SK-N-SH (cell line): ENCODE measurements at regions not wholly inside any gene's neighbourhood (a gene's known extent, or its start where the extent isn't known, plus 50 kb on each side); places are given as distances from the start of the nearest gene placed in this dataset.

Experiments used
- CTCF ChIA-PET: fragments of 300-600, 350-600 bp; formaldehyde crosslinking; extraction: SDS; loops from one replicate; lab custom pipeline; 2021; lab: Yijun Ruan, JAX
- POLR2A ChIA-PET: fragments of 350-600 bp; sonication (Branson Sonifier 250); formaldehyde crosslinking; extraction: SDS; loops from one replicate; lab custom pipeline; 2020; ENCODE audit warnings: antibody characterized with exemption, inconsistent platforms; lab: Yijun Ruan, JAX
- DNase-seq: peaks from one replicate; pipeline ENCODE4 v3.0.0; 2012
- H2AFZ ChIP-seq: fragments of 200-600 bp; sonication (generic); 2 replicates; pipeline ENCODE4 v1.8.1; 2016; ENCODE audit warnings: antibody characterized with exemption, mild to moderate bottlenecking, low read depth
- H3F3A ChIP-seq: fragments of 200-600 bp; sonication (generic); replicated peaks from 2 replicates; pipeline ENCODE3; 2016; ENCODE audit warnings: antibody characterized with exemption, mild to moderate bottlenecking; ENCODE audit not compliant: insufficient read depth
- H3K27ac ChIP-seq, 2 experiments: fragments of 200-500 bp in 1 of 2; fragments of 200-600 bp in 1 of 2; sonication (Bioruptor generic) in 1 of 2; sonication (generic), shearing (Covaris generic) in 1 of 2; 2 replicates each; pipeline versions ENCODE4 v1.5.1 to v1.6.1; 2014 to 2016; ENCODE audit warnings: low read depth in 2 of 2, inconsistent platforms in 1 of 2, low read length in 1 of 2, mild to moderate bottlenecking in 1 of 2, mixed read lengths in 1 of 2
- H3K27me3 ChIP-seq: fragments of 200-600 bp; sonication (generic), shearing (Covaris generic); 2 replicates; pipeline ENCODE4 v1.6.1; 2016; ENCODE audit warnings: mixed run types; ENCODE audit not compliant: insufficient read depth
- H3K36me3 ChIP-seq, 2 experiments: fragments of 200-500 bp in 1 of 2; fragments of 200-600 bp in 1 of 2; sonication (Bioruptor generic) in 1 of 2; sonication (generic) in 1 of 2; replicated peaks in 1 of 2; 2 replicates each; pipeline versions ENCODE3 to v1.5.1; 2014 to 2016; ENCODE audit warnings: low read length in 1 of 2, mild to moderate bottlenecking in 1 of 2; ENCODE audit not compliant: insufficient read depth in 2 of 2, control insufficient read depth in 1 of 2
- H3K4me1 ChIP-seq, 2 experiments: fragments of 200-500 bp in 1 of 2; fragments of 200-600 bp in 1 of 2; sonication (Bioruptor generic) in 1 of 2; sonication (generic), shearing (Covaris generic) in 1 of 2; 2 replicates each; pipeline versions ENCODE4 v1.5.1 to v1.6.1; 2014 to 2016; ENCODE audit warnings: low read depth in 1 of 2, low read length in 1 of 2, mixed run types in 1 of 2; ENCODE audit not compliant: insufficient read depth in 2 of 2, control insufficient read depth in 1 of 2
- H3K4me2 ChIP-seq: fragments of 200-600 bp; sonication (generic), shearing (Covaris generic); 2 replicates; pipeline ENCODE4 v1.6.1; 2017; ENCODE audit warnings: mixed run types
- H3K4me3 ChIP-seq, 2 experiments: fragments of 200-500 bp in 1 of 2; fragments of 200-600 bp in 1 of 2; sonication (Bioruptor generic) in 1 of 2; sonication (generic), shearing (Covaris generic) in 1 of 2; 2 replicates each; pipeline versions ENCODE4 v1.5.1 to v1.8.1; 2014 to 2016; ENCODE audit warnings: low read depth in 2 of 2, inconsistent platforms in 1 of 2, low read length in 1 of 2, mild to moderate bottlenecking in 1 of 2, mixed read lengths in 1 of 2, moderate library complexity in 1 of 2
- H3K79me2 ChIP-seq: fragments of 200-600 bp; sonication (generic); 2 replicates; pipeline ENCODE4 v1.8.1; 2017; ENCODE audit warnings: mild to moderate bottlenecking; ENCODE audit not compliant: insufficient read depth
- H3K9ac ChIP-seq: fragments of 200-600 bp; sonication (generic); 2 replicates; pipeline ENCODE4 v1.6.1; 2017; ENCODE audit warnings: mixed run types
- H3K9me2 ChIP-seq: fragments of 200-600 bp; sonication (generic); 2 replicates; pipeline ENCODE4 v1.6.1; 2017; ENCODE audit warnings: mixed run types
- H3K9me3 ChIP-seq: fragments of 200-600 bp; sonication (generic); 2 replicates; pipeline ENCODE4 v1.6.1; 2017; ENCODE audit warnings: mixed run types, mild to moderate bottlenecking, moderate library complexity
- H4K20me1 ChIP-seq: fragments of 200-600 bp; sonication (generic); 2 replicates; pipeline ENCODE4 v1.6.1; 2017; ENCODE audit warnings: mild to moderate bottlenecking, mixed run types; ENCODE audit not compliant: insufficient read depth
- CHD2 ChIP-seq: fragments of 150-350 bp; IDR thresholded peaks from 2 replicates; pipeline ENCODE4 v1.6.1; 2018; ENCODE audit warnings: low read length; ENCODE audit not compliant: partially characterized antibody
- CTCF ChIP-seq: fragments of 200-600 bp; sonication (generic); IDR thresholded peaks from 2 replicates; pipeline ENCODE4 v1.6.1; 2017; ENCODE audit warnings: antibody characterized with exemption, mild to moderate bottlenecking, moderate library complexity
- EZH2phosphoT487 ChIP-seq: fragments of 200-600 bp; sonication (generic); IDR thresholded peaks from 2 replicates; pipeline ENCODE4 v1.6.1; 2017; ENCODE audit warnings: low read depth, mixed run types, mild to moderate bottlenecking, antibody characterized with exemption, moderate library complexity, borderline replicate concordance
- FOXM1 ChIP-seq: IDR thresholded peaks from 2 replicates; pipeline ENCODE4 v1.4.0; 2012; ENCODE audit warnings: low read depth, mild to moderate bottlenecking
- GABPA ChIP-seq: IDR thresholded peaks from 2 replicates; pipeline ENCODE4 v1.4.0; 2012; ENCODE audit warnings: low read depth, mild to moderate bottlenecking
- GATA2 ChIP-seq: sonication (generic); formaldehyde crosslinking; IDR thresholded peaks from 2 replicates; pipeline ENCODE4 v1.5.0; 2020; ENCODE audit warnings: mild to moderate bottlenecking, missing genetic modification reagents
- MEF2A ChIP-seq: IDR thresholded peaks from 2 replicates; pipeline ENCODE4 v1.4.0; 2012; ENCODE audit warnings: low read depth, borderline replicate concordance
- NFIC ChIP-seq: IDR thresholded peaks from 2 replicates; pipeline ENCODE4 v1.4.0; 2012; ENCODE audit warnings: borderline replicate concordance
- NRF1 ChIP-seq: IDR thresholded peaks from 2 replicates; pipeline ENCODE4 v1.6.1; 2012; ENCODE audit warnings: low read depth, mild to moderate bottlenecking, low read length
- PBX3 ChIP-seq: IDR thresholded peaks from 2 replicates; pipeline ENCODE4; 2012
- RCOR1 ChIP-seq: fragments of 150-350 bp; IDR thresholded peaks from 2 replicates; pipeline ENCODE4 v1.6.1; 2017; ENCODE audit warnings: antibody characterized with exemption, low read length
- RFX5 ChIP-seq: IDR thresholded peaks from 2 replicates; pipeline ENCODE4 v1.6.1; 2012; ENCODE audit warnings: mild to moderate bottlenecking, improper control_type of control experiment, low read length
- RXRA ChIP-seq: IDR thresholded peaks from 2 replicates; pipeline ENCODE4 v1.4.0; 2012; ENCODE audit warnings: low read depth, mild to moderate bottlenecking, borderline replicate concordance
- SIN3A ChIP-seq: IDR thresholded peaks from 2 replicates; pipeline ENCODE4 v1.6.1; 2012; ENCODE audit warnings: low read depth, mild to moderate bottlenecking, low read length, moderate library complexity, borderline replicate concordance
- TAF1 ChIP-seq: IDR thresholded peaks from 2 replicates; pipeline ENCODE4 v1.6.1; 2012; ENCODE audit warnings: low read depth, mild to moderate bottlenecking, low read length, moderate library complexity, borderline replicate concordance
- TCF12 ChIP-seq: IDR thresholded peaks from 2 replicates; pipeline ENCODE4 v1.4.0; 2012
- USF1 ChIP-seq: IDR thresholded peaks from 2 replicates; pipeline ENCODE4 v1.4.0; 2012; ENCODE audit warnings: low read depth, borderline replicate concordance
- WGBS: methylation state at CpG from one replicate; pipeline ENCODE4 v1.1.6; 2017; ENCODE audit warnings: low lambda C conversion rate; 5-methylcytosine and 5-hydroxymethylcytosine counted together

- CTCF ChIA-PET: no interaction called here
- H2AFZ ChIP-seq: no peak overlapping the region
- H3K27me3 ChIP-seq: no peaks in the 10 kb centered on the region
- no peak overlapping the region for H3K4me3 ChIP-seq
- no peak for DNase-seq
- 14% methylated on average over 1 of the region's 1 CpG for WGBS
- TF ChIP-seq TCF12 (no peak), NFIC (no peak), CHD2 (no peak), USF1 (no peak), PBX3 (no peak), CTCF (no peak), GABPA (no peak), MEF2A (no peak), RFX5 (no peak), EZH2phosphoT487 (no peak), RCOR1 (no peak), FOXM1 (no peak), RXRA (no peak), NRF1 (no peak), TAF1 (no peak), GATA2 (CRISPR knock-in tag) (no peak), SIN3A (no peak)
- no peak overlapping the region for H3K9ac ChIP-seq
- H3K9me2 ChIP-seq: no peaks in the 10 kb centered on the region
- H3K36me3 ChIP-seq: no peaks in the 10 kb centered on the region
- POLR2A ChIA-PET: no interaction called here
- no peaks in the 10 kb centered on the region for H3K79me2 ChIP-seq
- H3K4me2 ChIP-seq: no peak overlapping the region
- H3K9me3 ChIP-seq: no peaks in the 10 kb centered on the region
- no peaks in the 10 kb centered on the region for H3F3A ChIP-seq
- no peaks in the 10 kb centered on the region for H3K4me1 ChIP-seq
- no peaks in the 10 kb centered on the region for H4K20me1 ChIP-seq
- H3K27ac ChIP-seq: no peak overlapping the region
Observed at GRCh38 chr18:65399091-65399490, 351.7 kb upstream of the CDH7 start.
